OCI-LY3 (cell line): ENCODE measurements at regions not wholly inside any gene's neighbourhood (a gene's known extent, or its start where the extent isn't known, plus 50 kb on each side); places are given as distances from the start of the nearest gene placed in this dataset.

ENCODE experiments used
- CTCF ChIP-seq: fragments of 200-600, 300-600 bp; sonication (generic); IDR thresholded peaks from 2 replicates; pipeline ENCODE4 v1.5.1; 2014; ENCODE audit warnings: antibody characterized with exemption, low read length, low read depth
- EZH2phosphoT487 ChIP-seq: fragments of 200-600 bp; shearing (Covaris generic); IDR thresholded peaks from 2 replicates; pipeline ENCODE4 v1.6.1; 2018; ENCODE audit warnings: antibody characterized with exemption, mixed run types, low read depth

- TF ChIP-seq CTCF (no peak), EZH2phosphoT487 (no peak)
These were observed 413.9 kb downstream of the LRRIQ3 start for GRCh38 chr1:73784026-73784425.
